CD14-positive monocyte (primary cell): ENCODE measurements at regions not wholly inside any gene's neighbourhood (a gene's known extent, or its start where the extent isn't known, plus 50 kb on each side); places are given as distances from the start of the nearest gene placed in this dataset.
"Not testable (repeated sequence)": the region's sequence is repeated elsewhere in the genome, so short reads cannot be mapped to it uniquely, and the experiment has no call there.

Source experiments
- DNase-seq, 3 donors: peaks; one replicate each; pipeline ENCODE4 v3.0.0-alpha.2; 2011 to 2022
- H2AFZ ChIP-seq: 2 replicates; pipeline ENCODE4 v1.6.0; 2012; ENCODE audit warnings: mild to moderate bottlenecking, low read depth, low read length, inconsistent platforms; ENCODE audit not compliant: insufficient read depth, poor library complexity, severe bottlenecking
- H3K27ac ChIP-seq, 2 donors: 1 replicate in 1 of 2; 2 replicates in 1 of 2; pipeline ENCODE4 v1.5.1; 2012 to 2013; ENCODE audit warnings: low read length in 2 of 2, control low read depth in 1 of 2, inconsistent platforms in 1 of 2, low read depth in 1 of 2, mild to moderate bottlenecking in 1 of 2
- H3K27me3 ChIP-seq, 2 donors: one replicate each; pipeline versions ENCODE4 v1.6.0 to v1.6.1; 2011 to 2013; ENCODE audit warnings: low read length in 2 of 2; ENCODE audit not compliant: control insufficient read depth in 2 of 2, insufficient read depth in 2 of 2
- H3K36me3 ChIP-seq, 2 donors: replicated peaks in 1 of 2; 1 replicate in 1 of 2; 2 replicates in 1 of 2; pipeline versions ENCODE4 v1.5.1 to v1.6.1; 2012 to 2013; ENCODE audit warnings: low read length in 2 of 2, control low read depth in 1 of 2, inconsistent platforms in 1 of 2, mild to moderate bottlenecking in 1 of 2; ENCODE audit not compliant: insufficient read depth in 2 of 2, control insufficient read depth in 1 of 2
- H3K4me1 ChIP-seq, 2 donors: 1 replicate in 1 of 2; 2 replicates in 1 of 2; pipeline versions ENCODE4 v1.5.1 to v1.6.1; 2012 to 2013; ENCODE audit warnings: low read length in 2 of 2, control low read depth in 1 of 2, inconsistent platforms in 1 of 2, mild to moderate bottlenecking in 1 of 2, moderate library complexity in 1 of 2; ENCODE audit not compliant: insufficient read depth in 2 of 2, control insufficient read depth in 1 of 2
- H3K4me2 ChIP-seq: replicated peaks from 2 replicates; pipeline ENCODE3; 2012; ENCODE audit warnings: low read length, moderate library complexity, mild to moderate bottlenecking; ENCODE audit not compliant: poor library complexity, severe bottlenecking; ENCODE audit errors: extremely low read depth
- H3K4me3 ChIP-seq, 3 experiments: fragments of 200-600 bp in 1 of 3; sonication (generic) in 1 of 3; replicated peaks in 1 of 3; 1 replicate in 2 of 3; 2 replicates in 1 of 3; pipeline ENCODE4 v1.5.1; 2011 to 2013; ENCODE audit warnings: low read length in 3 of 3, mild to moderate bottlenecking in 3 of 3, control low read depth in 2 of 3, low read depth in 2 of 3, inconsistent platforms in 1 of 3, moderate library complexity in 1 of 3
- H3K79me2 ChIP-seq: 2 replicates; pipeline ENCODE4 v1.6.0; 2012; ENCODE audit warnings: mild to moderate bottlenecking, control low read depth, inconsistent platforms, low read length, moderate library complexity; ENCODE audit not compliant: insufficient read depth
- H3K9ac ChIP-seq: 2 replicates; pipeline ENCODE4 v1.6.0; 2017; ENCODE audit warnings: low read length, mild to moderate bottlenecking; ENCODE audit not compliant: insufficient read depth, poor library complexity, severe bottlenecking
- H3K9me3 ChIP-seq, 2 donors: replicated peaks in 1 of 2; 1 replicate in 1 of 2; 2 replicates in 1 of 2; pipeline versions ENCODE4 v1.5.1 to v1.6.1; 2012 to 2013; ENCODE audit warnings: low read length in 2 of 2, control low read depth in 1 of 2; ENCODE audit not compliant: control insufficient read depth in 1 of 2, insufficient read depth in 1 of 2
- H4K20me1 ChIP-seq: 2 replicates; pipeline ENCODE4 v1.6.0; 2012; ENCODE audit warnings: mild to moderate bottlenecking, low read length, control low read depth, moderate library complexity; ENCODE audit not compliant: insufficient read depth
- H3K27ac Mint-ChIP-seq, 7 donors: one replicate each; pipeline ENCODE4 v1.8.0; 2020; ENCODE audit warnings: mild to moderate bottlenecking in 7 of 7, mixed read lengths in 7 of 7, moderate library complexity in 6 of 7, inconsistent platforms in 2 of 7
- H3K27me3 Mint-ChIP-seq, 3 donors: one replicate each; pipeline ENCODE4 v1.8.0; 2021 to 2022; ENCODE audit warnings: low read depth in 3 of 3, mild to moderate bottlenecking in 3 of 3, mixed read lengths in 3 of 3, moderate library complexity in 3 of 3, inconsistent platforms in 1 of 3
- H3K36me3 Mint-ChIP-seq, 2 donors: one replicate each; pipeline ENCODE4 v1.8.0; 2020; ENCODE audit warnings: mixed read lengths in 2 of 2, inconsistent platforms in 1 of 2, mild to moderate bottlenecking in 1 of 2
- H3K4me1 Mint-ChIP-seq: one replicate; pipeline ENCODE4 v1.8.0; 2020; ENCODE audit warnings: mild to moderate bottlenecking, mixed read lengths
- H3K4me3 Mint-ChIP-seq, 2 donors: one replicate each; pipeline ENCODE4 v1.8.0; 2020; ENCODE audit warnings: mild to moderate bottlenecking in 2 of 2, mixed read lengths in 2 of 2, moderate library complexity in 1 of 2
- H3K9me3 Mint-ChIP-seq, 7 donors: one replicate each; pipeline ENCODE4 v1.8.0; 2020 to 2022; ENCODE audit warnings: mixed read lengths in 7 of 7, mild to moderate bottlenecking in 6 of 7, moderate library complexity in 6 of 7, inconsistent platforms in 2 of 7
- CTCF ChIP-seq: fragments of 200-600 bp; IDR thresholded peaks from one replicate; pipeline ENCODE4 v1.8.0; 2022; ENCODE audit warnings: antibody characterized with exemption, mild to moderate bottlenecking
- WGBS: methylation state at CpG from one replicate; pipeline ENCODE4 v1.1.5; 2013; ENCODE audit warnings: missing lambda C conversion rate; ENCODE audit not compliant: insufficient coverage; 5-methylcytosine and 5-hydroxymethylcytosine counted together
- intact Hi-C, 2 donors: fragments of 100-400 bp; cut with micrococcal nuclease; formaldehyde crosslinking; loops; one replicate each; pipeline versions ENCODE4 v1.15.0 to v1.15.1; 2023

- Histone ChIP-seq H3K36me3 (no peaks in the 10 kb centered on the region), H3K9me3 (peaks cover 3 to 8% of the 10 kb centered on the region in 2 donors), H3K4me2 (no peak overlapping the region), H3K27ac (no peak overlapping the region), H3K27me3 (no peaks in the 10 kb centered on the region), H3K4me1 (no peaks in the 10 kb centered on the region), H2AFZ (no peak overlapping the region), H4K20me1 (no peaks in the 10 kb centered on the region), H3K79me2 (no peaks in the 10 kb centered on the region), H3K9ac (no peak overlapping the region), H3K4me3 (no peak overlapping the region)
- no CpG with 5 or more reads among the region's 1 CpG for WGBS
- H3K27me3 Mint-ChIP-seq: no peaks in the 10 kb centered on the region
- H3K27ac Mint-ChIP-seq: no peak overlapping the region
- no peaks in the 10 kb centered on the region for H3K36me3 Mint-ChIP-seq
- no peaks in the 10 kb centered on the region for H3K4me1 Mint-ChIP-seq
- peaks cover 0 to 25% (median 11%) of the 10 kb centered on the region in 7 donors for H3K9me3 Mint-ChIP-seq
- no peak for TF ChIP-seq CTCF
- no peak for DNase-seq
- H3K4me3 Mint-ChIP-seq: no peak overlapping the region
- intact Hi-C loops: no loop called here
Observed at GRCh38 chr5:125455041-125455440, 708.6 kb upstream of the ZNF608 start.

- H3K79me2 ChIP-seq, H2AFZ ChIP-seq, H3K4me1 Mint-ChIP-seq, H3K4me1 ChIP-seq, H3K9ac ChIP-seq, H3K27ac ChIP-seq, H3K27me3 ChIP-seq, DNase-seq, H3K36me3 Mint-ChIP-seq, H3K9me3 ChIP-seq, H3K36me3 ChIP-seq, H3K27ac Mint-ChIP-seq, H3K4me3 Mint-ChIP-seq, H3K27me3 Mint-ChIP-seq, H3K4me2 ChIP-seq, H3K4me3 ChIP-seq, H4K20me1 ChIP-seq, intact Hi-C loops: not testable (repeated sequence)
- no CpG with 5 or more reads among the region's 4 CpGs for WGBS
- peaks cover 0 to 29% (median 11%) of the 10 kb centered on the region in 7 donors for H3K9me3 Mint-ChIP-seq
Observed at GRCh38 chr5:125456005-125456404, 709.6 kb upstream of the ZNF608 start.
